ENCODE measurements at regions not wholly inside any gene's neighbourhood (a gene's known extent, or its start where the extent isn't known, plus 50 kb on each side); places are given as distances from the start of the nearest gene placed in this dataset.

DNA sequence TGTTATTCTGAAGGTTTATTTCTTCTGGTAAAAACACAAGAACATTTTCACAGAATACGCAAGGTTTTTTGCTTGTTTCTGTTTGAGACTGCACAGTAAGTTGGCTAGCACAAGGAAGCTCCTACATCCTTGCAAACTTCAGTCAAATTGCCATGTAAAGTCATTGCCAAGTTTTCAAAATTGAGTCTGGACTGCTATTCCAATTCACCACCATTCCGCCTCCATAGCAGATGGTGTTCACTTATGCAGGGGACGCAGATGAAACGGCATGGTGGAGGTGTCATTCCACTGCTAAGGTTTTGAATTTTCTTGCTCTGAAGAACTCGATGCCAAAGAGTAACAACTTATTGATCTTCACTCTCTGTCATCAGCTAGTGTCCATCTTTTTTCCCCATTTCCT is 303.9 kb upstream of the SYT1 start:
- TF ChIP-seq ZNF70 (CRISPR knock-in tag; IDR thresholded peaks at IDR 0.05) = no peak
- no peak for TF ChIP-seq ZFP3 (CRISPR knock-in tag; IDR thresholded peaks at IDR 0.05)
- TF ChIP-seq, protein P1, sequence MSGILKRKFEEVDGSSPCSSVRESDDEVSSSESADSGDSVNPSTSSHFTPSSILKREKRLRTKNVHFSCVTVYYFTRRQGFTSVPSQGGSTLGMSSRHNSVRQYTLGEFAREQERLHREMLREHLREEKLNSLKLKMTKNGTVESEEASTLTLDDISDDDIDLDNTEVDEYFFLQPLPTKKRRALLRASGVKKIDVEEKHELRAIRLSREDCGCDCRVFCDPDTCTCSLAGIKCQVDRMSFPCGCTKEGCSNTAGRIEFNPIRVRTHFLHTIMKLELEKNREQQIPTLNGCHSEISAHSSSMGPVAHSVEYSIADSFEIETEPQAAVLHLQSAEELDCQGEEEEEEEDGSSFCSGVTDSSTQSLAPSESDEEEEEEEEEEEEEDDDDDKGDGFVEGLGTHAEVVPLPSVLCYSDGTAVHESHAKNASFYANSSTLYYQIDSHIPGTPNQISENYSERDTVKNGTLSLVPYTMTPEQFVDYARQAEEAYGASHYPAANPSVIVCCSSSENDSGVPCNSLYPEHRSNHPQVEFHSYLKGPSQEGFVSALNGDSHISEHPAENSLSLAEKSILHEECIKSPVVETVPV (CRISPR knock-in tag; IDR thresholded peaks at IDR 0.05) = no peak
- TF ChIP-seq OSR1 (CRISPR knock-in tag; IDR thresholded peaks at IDR 0.05) = no peak
- TF ChIP-seq ZC3H10 (CRISPR knock-in tag; IDR thresholded peaks at IDR 0.05) = no peak
- TF ChIP-seq TOX (CRISPR knock-in tag; IDR thresholded peaks at IDR 0.05; ENCODE audit: borderline replicate concordance) = no peak
- TF ChIP-seq, protein P2, sequence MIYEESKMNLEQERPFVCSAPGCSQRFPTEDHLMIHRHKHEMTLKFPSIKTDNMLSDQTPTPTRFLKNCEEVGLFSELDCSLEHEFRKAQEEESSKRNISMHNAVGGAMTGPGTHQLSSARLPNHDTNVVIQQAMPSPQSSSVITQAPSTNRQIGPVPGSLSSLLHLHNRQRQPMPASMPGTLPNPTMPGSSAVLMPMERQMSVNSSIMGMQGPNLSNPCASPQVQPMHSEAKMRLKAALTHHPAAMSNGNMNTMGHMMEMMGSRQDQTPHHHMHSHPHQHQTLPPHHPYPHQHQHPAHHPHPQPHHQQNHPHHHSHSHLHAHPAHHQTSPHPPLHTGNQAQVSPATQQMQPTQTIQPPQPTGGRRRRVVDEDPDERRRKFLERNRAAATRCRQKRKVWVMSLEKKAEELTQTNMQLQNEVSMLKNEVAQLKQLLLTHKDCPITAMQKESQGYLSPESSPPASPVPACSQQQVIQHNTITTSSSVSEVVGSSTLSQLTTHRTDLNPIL (CRISPR knock-in tag; IDR thresholded peaks at IDR 0.05; ENCODE audit: low read depth) = no peak
- no peak for TF ChIP-seq SNAI2 (CRISPR knock-in tag; IDR thresholded peaks at IDR 0.05)
- no peak for TF ChIP-seq ISL1 (CRISPR knock-in tag; IDR thresholded peaks at IDR 0.05)

All from SK-N-SH treated with all-trans-retinoic acid at 6 μM for 48 hours (cell line).